ENCODE measurements at regions not wholly inside any gene's neighbourhood (a gene's known extent, or its start where the extent isn't known, plus 50 kb on each side); places are given as distances from the start of the nearest gene placed in this dataset.

DNA sequence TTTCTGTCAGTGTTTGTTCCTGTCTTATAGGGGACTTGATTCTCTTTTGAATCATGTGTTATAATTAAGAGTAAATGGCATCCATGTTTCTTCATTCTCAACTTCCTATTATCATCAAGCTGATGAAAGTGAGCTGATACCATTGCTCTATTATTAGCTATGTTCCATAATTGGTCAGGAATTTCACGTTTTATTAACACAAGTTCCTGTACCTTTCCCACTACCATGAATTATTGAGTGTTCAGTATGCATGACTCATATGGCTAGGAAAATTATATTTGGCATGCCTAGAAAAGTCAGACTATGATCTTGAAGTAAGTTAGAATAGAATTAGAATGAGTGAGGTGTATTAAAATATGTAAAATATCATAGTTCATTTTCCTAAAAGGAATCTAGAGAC, 278.9 kb upstream of the LRRC3B start:
- TF ChIP-seq, protein P1, sequence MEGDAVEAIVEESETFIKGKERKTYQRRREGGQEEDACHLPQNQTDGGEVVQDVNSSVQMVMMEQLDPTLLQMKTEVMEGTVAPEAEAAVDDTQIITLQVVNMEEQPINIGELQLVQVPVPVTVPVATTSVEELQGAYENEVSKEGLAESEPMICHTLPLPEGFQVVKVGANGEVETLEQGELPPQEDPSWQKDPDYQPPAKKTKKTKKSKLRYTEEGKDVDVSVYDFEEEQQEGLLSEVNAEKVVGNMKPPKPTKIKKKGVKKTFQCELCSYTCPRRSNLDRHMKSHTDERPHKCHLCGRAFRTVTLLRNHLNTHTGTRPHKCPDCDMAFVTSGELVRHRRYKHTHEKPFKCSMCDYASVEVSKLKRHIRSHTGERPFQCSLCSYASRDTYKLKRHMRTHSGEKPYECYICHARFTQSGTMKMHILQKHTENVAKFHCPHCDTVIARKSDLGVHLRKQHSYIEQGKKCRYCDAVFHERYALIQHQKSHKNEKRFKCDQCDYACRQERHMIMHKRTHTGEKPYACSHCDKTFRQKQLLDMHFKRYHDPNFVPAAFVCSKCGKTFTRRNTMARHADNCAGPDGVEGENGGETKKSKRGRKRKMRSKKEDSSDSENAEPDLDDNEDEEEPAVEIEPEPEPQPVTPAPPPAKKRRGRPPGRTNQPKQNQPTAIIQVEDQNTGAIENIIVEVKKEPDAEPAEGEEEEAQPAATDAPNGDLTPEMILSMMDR (IDR thresholded peaks at IDR 0.05): no peak
- TF ChIP-seq ZFX (IDR thresholded peaks at IDR 0.05; ENCODE audit: borderline replicate concordance): no peak
